Chondrocyte (in vitro differentiated cells): ENCODE measurements at regions not wholly inside any gene's neighbourhood (a gene's known extent, or its start where the extent isn't known, plus 50 kb on each side); places are given as distances from the start of the nearest gene placed in this dataset.
"Not testable (repeated sequence)": the region's sequence is repeated elsewhere in the genome, so short reads cannot be mapped to it uniquely, and the experiment has no call there.

ENCODE experiments used
- DNase-seq: peaks from one replicate; pipeline ENCODE4 v3.0.0; 2021; ENCODE audit warnings: mixed read lengths, low spot score
- H3K27ac Mint-ChIP-seq: one replicate; pipeline ENCODE4 v1.8.0; 2021; ENCODE audit warnings: mild to moderate bottlenecking, moderate library complexity, mixed read lengths; ENCODE audit not compliant: unreplicated experiment
- H3K27me3 Mint-ChIP-seq: 2 replicates; pipeline ENCODE4 v1.8.0; 2021; ENCODE audit warnings: low read depth, mixed read lengths
- H3K36me3 Mint-ChIP-seq: 2 replicates; pipeline ENCODE4 v1.8.0; 2021; ENCODE audit warnings: low read depth, mixed read lengths
- H3K4me1 Mint-ChIP-seq: 2 replicates; pipeline ENCODE4 v1.8.0; 2021; ENCODE audit warnings: low read depth, mild to moderate bottlenecking, mixed read lengths
- H3K4me3 Mint-ChIP-seq: one replicate; pipeline ENCODE4 v1.8.0; 2021; ENCODE audit warnings: mild to moderate bottlenecking, moderate library complexity, mixed read lengths; ENCODE audit not compliant: unreplicated experiment
- H3K9me3 Mint-ChIP-seq: 2 replicates; pipeline ENCODE4 v1.8.0; 2021; ENCODE audit warnings: low read depth, mixed read lengths
- TF ChIP-seq, protein P1 (sequence below): fragments of 200-600 bp; sonication (generic); IDR thresholded peaks from 2 replicates; pipeline ENCODE4 v1.5.0; 2021; ENCODE audit warnings: antibody characterized with exemption, mild to moderate bottlenecking, moderate library complexity

DNA sequence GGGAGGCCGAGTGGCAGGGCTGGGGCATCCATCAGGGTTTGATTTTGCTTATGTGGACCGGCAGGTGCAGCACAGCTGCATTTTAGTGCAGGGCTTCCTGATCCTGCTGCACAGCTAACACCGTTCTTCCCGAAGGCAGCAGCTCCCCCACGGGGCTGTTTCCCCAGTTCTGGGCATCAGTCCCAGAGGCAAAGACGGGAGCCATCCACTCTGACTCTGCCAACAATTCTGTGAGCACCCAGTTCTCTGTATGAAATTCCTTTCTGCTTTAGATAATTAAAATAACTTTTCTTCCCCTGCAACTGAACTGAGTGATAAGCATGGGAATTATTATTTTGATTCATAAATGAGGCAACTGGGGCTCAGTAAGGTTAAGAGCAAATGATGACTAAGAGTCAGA is 262.9 kb upstream of the ATP10A start:
- peaks cover 22% of the 10 kb centered on the region for H3K27me3 Mint-ChIP-seq
- no peak for DNase-seq
- no peaks in the 10 kb centered on the region for H3K9me3 Mint-ChIP-seq

GRCh38 chr15:26125664-26126063 is 262.5 kb upstream of the ATP10A start:
- Mint-ChIP-seq H3K27me3 (peaks cover 22% of the 10 kb centered on the region), H3K27ac (no peak overlapping the region), H3K9me3 (no peaks in the 10 kb centered on the region), H3K4me1 (no peaks in the 10 kb centered on the region), H3K36me3 (no peaks in the 10 kb centered on the region), H3K4me3 (no peak overlapping the region)
- no peak for DNase-seq
- TF ChIP-seq, protein P1, sequence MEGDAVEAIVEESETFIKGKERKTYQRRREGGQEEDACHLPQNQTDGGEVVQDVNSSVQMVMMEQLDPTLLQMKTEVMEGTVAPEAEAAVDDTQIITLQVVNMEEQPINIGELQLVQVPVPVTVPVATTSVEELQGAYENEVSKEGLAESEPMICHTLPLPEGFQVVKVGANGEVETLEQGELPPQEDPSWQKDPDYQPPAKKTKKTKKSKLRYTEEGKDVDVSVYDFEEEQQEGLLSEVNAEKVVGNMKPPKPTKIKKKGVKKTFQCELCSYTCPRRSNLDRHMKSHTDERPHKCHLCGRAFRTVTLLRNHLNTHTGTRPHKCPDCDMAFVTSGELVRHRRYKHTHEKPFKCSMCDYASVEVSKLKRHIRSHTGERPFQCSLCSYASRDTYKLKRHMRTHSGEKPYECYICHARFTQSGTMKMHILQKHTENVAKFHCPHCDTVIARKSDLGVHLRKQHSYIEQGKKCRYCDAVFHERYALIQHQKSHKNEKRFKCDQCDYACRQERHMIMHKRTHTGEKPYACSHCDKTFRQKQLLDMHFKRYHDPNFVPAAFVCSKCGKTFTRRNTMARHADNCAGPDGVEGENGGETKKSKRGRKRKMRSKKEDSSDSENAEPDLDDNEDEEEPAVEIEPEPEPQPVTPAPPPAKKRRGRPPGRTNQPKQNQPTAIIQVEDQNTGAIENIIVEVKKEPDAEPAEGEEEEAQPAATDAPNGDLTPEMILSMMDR: no peak

More for the DNA sequence above, 262.9 kb upstream of the ATP10A start:
- no peak overlapping the region for H3K4me3 Mint-ChIP-seq
- no peaks in the 10 kb centered on the region for H3K36me3 Mint-ChIP-seq
- TF ChIP-seq, protein P1: no peak
- H3K4me1 Mint-ChIP-seq: no peaks in the 10 kb centered on the region
- no peak overlapping the region for H3K27ac Mint-ChIP-seq

- H3K36me3 Mint-ChIP-seq: no peaks in the 10 kb centered on the region
These were observed 256.2 kb upstream of the ATP10A start for GRCh38 chr15:26119322-26119721.

GRCh38 chr15:26115229-26115943 is 252.3 kb upstream of the ATP10A start:
- Mint-ChIP-seq H3K36me3 (no peaks in the 10 kb centered on the region), H3K27ac (no peak overlapping the region), H3K4me3 (no peak overlapping the region), H3K9me3 (no peaks in the 10 kb centered on the region), H3K27me3 (no peaks in the 10 kb centered on the region), H3K4me1 (no peaks in the 10 kb centered on the region)
- DNase-seq: no peak
- TF ChIP-seq, protein P1: no peak

More at GRCh38 chr15:26119322-26119721, 256.2 kb upstream of the ATP10A start:
- Mint-ChIP-seq H3K27me3 (no peaks in the 10 kb centered on the region), H3K4me1 (no peaks in the 10 kb centered on the region), H3K9me3 (no peaks in the 10 kb centered on the region), H3K27ac (no peak overlapping the region), H3K4me3 (no peak overlapping the region)
- TF ChIP-seq, protein P1: no peak
- DNase-seq: no peak

DNA sequence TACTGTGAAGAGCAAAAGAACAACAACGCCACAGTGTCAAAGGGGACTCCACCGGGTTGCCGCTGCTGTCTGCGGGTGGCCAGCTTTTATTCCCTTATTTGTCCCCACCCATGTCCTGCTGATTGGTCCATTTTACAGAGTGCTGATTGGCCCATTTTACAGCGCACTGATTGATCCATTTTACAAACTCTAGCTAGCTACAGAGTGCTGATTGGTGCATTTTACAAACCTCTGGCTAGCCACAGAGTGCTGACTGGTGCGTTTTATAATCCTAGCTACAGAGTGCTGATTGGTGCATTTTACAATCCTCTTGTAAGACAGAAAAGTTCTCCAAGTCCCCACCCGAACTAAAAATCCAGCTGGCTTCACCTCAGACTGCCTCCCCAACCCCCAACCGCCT is 251.0 kb upstream of the ATP10A start:
- not testable (repeated sequence) for H3K27me3 Mint-ChIP-seq, DNase-seq, H3K4me3 Mint-ChIP-seq, H3K27ac Mint-ChIP-seq, H3K9me3 Mint-ChIP-seq, H3K4me1 Mint-ChIP-seq, H3K36me3 Mint-ChIP-seq

GRCh38 chr15:26113296-26113695 is 250.2 kb upstream of the ATP10A start:
- no peak for DNase-seq
- Mint-ChIP-seq H3K27me3 (no peaks in the 10 kb centered on the region), H3K27ac (no peak overlapping the region), H3K4me1 (no peaks in the 10 kb centered on the region), H3K9me3 (no peaks in the 10 kb centered on the region), H3K36me3 (no peaks in the 10 kb centered on the region), H3K4me3 (no peak overlapping the region)
- TF ChIP-seq, protein P1: no peak
